Pancreas (tissue), 10 donors: ENCODE measurements at regions not wholly inside any gene's neighbourhood (a gene's known extent, or its start where the extent isn't known, plus 50 kb on each side); places are given as distances from the start of the nearest gene placed in this dataset.

Source experiments
- ATAC-seq, 4 donors: fragments of 200-7000 bp; cut with Tn5 transposase; one replicate each; pipeline versions ENCODE4 v1.8.0 to v1.9.1; 2020; ENCODE audit warnings: mild to moderate bottlenecking in 4 of 4, moderate library complexity in 4 of 4
- DNase-seq, 6 donors: peaks; one replicate each; pipeline ENCODE4 v3.0.0-alpha.2; 2020
- FAIRE-seq: peaks from 2 replicates; lab custom pipeline; 2012; peaks lifted over from hg19 to GRCh38; lab: Jason Lieb, UNC
- H3K27ac ChIP-seq, 4 donors: fragments of 200-600 bp; sonication (generic); 1 replicate in 3 of 4; 2 replicates in 1 of 4; pipeline versions ENCODE4 v1.5.0 to v1.8.0; 2020
- H3K27me3 ChIP-seq, 4 donors: fragments of 200-600 bp; one replicate each; pipeline ENCODE4 v1.8.0; 2021
- H3K36me3 ChIP-seq, 3 donors: fragments of 200-600 bp; sonication (generic) in 1 of 3; one replicate each; pipeline versions ENCODE4 v1.5.0 to v1.8.0; 2020 to 2021
- H3K4me1 ChIP-seq, 3 donors: fragments of 200-600 bp; one replicate each; pipeline ENCODE4 v1.8.0; 2021
- H3K4me3 ChIP-seq, 4 donors: fragments of 200-600 bp; sonication (generic) in 2 of 4; one replicate each; pipeline versions ENCODE4 v1.5.0 to v1.8.0; 2020 to 2021
- H3K9me3 ChIP-seq, 4 donors: fragments of 200-600 bp; one replicate each; pipeline ENCODE4 v1.8.0; 2021
- WGBS, 2 donors: extraction: QIAGEN DNeasy Blood & Tissue Kit; methylation state at CpG; one replicate each; pipeline ENCODE4 v1.1.7; 2013; 5-methylcytosine and 5-hydroxymethylcytosine counted together
- intact Hi-C, 3 donors: fragments of 100-400 bp; cut with DNase I; formaldehyde crosslinking; loops; one replicate each; pipeline versions ENCODE4 v1.11.1 to v1.14.2; 2022
- TF ChIP-seq, protein P1 (sequence below), 4 donors: fragments of 200-600 bp; sonication (generic) in 3 of 4; IDR thresholded peaks; one replicate each; pipeline versions ENCODE4 v1.5.0 to v1.8.0; 2021; ENCODE audit warnings: antibody characterized with exemption in 4 of 4
- donor health status: healthy with polysubstance abuse.
- donor health status: DM: no; HTN: no; CAD: no; lungs with moderate emphysema.
- donor health status: DM: no; HTN: no; CAD: no.
- donor health status: control.
- donor health status: control.
- donor health status: Bipolar disorder and iron deficiency.
- donor health status: DM: yes; HTN: yes; CAD: no.
- donor health status: DM: no; HTN: no; CAD: no.
- donor health status: DM: no; HTN: no; CAD: no.
- donor health status: DM: yes; HTN: yes; CAD: no.

DNA sequence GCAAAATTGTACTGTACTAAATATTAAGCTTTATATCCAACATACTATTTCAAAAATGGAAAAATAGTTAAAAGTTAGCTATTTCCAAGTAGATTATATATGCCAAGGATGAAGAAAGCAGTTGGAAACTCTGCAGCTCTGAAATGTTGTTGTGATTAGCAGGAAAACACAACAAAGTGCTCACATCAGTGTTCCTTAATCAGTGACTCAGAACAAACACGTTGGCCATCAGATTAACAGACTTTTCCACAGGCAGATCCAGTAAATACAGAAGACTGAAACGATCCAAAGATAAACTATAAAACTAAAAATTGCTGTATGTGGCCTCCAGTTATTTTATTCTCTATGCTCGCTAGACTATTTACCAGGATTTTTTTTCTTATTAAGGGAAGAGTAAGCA is 99.6 kb upstream of the SEMA3D start:
- H3K4me3 ChIP-seq = no peak overlapping the region
- WGBS, 2 donors = 15 to 20% methylated on average over 3 of the region's 3 CpGs
- H3K9me3 ChIP-seq = no peaks in the 10 kb centered on the region
- no peaks in the 10 kb centered on the region for H3K36me3 ChIP-seq
- H3K27ac ChIP-seq = no peak overlapping the region
- H3K27me3 ChIP-seq = no peaks in the 10 kb centered on the region
- no peaks in the 10 kb centered on the region for H3K4me1 ChIP-seq
- TF ChIP-seq, protein P1, sequence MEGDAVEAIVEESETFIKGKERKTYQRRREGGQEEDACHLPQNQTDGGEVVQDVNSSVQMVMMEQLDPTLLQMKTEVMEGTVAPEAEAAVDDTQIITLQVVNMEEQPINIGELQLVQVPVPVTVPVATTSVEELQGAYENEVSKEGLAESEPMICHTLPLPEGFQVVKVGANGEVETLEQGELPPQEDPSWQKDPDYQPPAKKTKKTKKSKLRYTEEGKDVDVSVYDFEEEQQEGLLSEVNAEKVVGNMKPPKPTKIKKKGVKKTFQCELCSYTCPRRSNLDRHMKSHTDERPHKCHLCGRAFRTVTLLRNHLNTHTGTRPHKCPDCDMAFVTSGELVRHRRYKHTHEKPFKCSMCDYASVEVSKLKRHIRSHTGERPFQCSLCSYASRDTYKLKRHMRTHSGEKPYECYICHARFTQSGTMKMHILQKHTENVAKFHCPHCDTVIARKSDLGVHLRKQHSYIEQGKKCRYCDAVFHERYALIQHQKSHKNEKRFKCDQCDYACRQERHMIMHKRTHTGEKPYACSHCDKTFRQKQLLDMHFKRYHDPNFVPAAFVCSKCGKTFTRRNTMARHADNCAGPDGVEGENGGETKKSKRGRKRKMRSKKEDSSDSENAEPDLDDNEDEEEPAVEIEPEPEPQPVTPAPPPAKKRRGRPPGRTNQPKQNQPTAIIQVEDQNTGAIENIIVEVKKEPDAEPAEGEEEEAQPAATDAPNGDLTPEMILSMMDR (IDR thresholded peaks at IDR 0.05) = no peak
- no peak for ATAC-seq
- no peak for FAIRE-seq
- no peak for DNase-seq
- intact Hi-C loops = no loop called here

DNA sequence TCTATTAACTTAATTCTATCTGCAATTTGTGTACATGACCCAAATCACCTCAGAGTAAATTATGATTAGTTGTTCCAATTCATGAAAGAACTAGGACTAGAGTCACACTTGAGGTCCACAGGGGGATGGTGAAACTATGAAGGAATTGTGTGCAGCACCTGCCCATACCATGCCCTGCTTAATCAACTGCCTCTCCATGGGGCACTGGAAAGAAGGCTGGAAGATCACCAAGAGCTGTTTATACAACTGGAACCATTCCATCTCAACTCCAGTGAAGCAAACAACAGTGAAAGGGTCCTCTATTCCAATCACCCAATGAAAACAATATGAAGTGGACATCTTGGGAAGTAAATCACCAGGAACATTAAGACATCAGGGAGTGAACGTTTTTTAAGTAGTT is 98.7 kb upstream of the SEMA3D start:
- FAIRE-seq (no peak), ATAC-seq (no peak), DNase-seq (no peak)
- H3K27me3 ChIP-seq = no peaks in the 10 kb centered on the region
- intact Hi-C loops = no loop called here
- no peaks in the 10 kb centered on the region for H3K9me3 ChIP-seq
- WGBS, 2 donors = 14% methylated on average over 1 of the region's 1 CpG
- H3K36me3 ChIP-seq = no peaks in the 10 kb centered on the region
- H3K4me3 ChIP-seq = no peak overlapping the region
- TF ChIP-seq, protein P1 (IDR thresholded peaks at IDR 0.05) = no peak
- no peaks in the 10 kb centered on the region for H3K4me1 ChIP-seq
- no peak overlapping the region for H3K27ac ChIP-seq

DNA sequence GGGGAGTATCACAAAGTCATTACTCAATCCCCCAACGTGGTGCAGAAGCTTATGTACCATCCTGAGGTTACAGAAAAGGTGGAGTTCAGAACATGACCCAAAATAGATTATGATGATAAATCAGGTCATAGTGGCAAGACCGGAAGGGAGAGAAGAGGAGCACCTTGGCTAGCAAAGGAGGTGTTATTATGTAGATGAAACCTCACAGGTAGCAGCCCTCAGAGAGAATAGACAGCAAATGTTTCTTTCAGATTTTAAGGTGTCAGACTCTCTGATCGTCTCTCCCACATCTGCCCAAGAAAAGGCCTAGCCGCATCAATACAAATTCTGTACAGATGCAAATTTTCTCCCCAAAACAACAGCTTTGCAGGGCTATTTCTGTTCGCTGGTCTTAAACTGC is 88.3 kb upstream of the SEMA3D start:
- DNase-seq = no peak
- H3K36me3 ChIP-seq = no peaks in the 10 kb centered on the region
- no peak overlapping the region for H3K27ac ChIP-seq
- no peaks in the 10 kb centered on the region for H3K27me3 ChIP-seq
- FAIRE-seq = no peak
- no peak for ATAC-seq
- H3K4me1 ChIP-seq = no peaks in the 10 kb centered on the region
- TF ChIP-seq, protein P1 (IDR thresholded peaks at IDR 0.05) = no peak
- H3K9me3 ChIP-seq = no peaks in the 10 kb centered on the region
- H3K4me3 ChIP-seq = no peak overlapping the region
- intact Hi-C loops = no loop called here
- 58 to 65% methylated on average over 5 of the region's 5 CpGs for WGBS, 2 donors

DNA sequence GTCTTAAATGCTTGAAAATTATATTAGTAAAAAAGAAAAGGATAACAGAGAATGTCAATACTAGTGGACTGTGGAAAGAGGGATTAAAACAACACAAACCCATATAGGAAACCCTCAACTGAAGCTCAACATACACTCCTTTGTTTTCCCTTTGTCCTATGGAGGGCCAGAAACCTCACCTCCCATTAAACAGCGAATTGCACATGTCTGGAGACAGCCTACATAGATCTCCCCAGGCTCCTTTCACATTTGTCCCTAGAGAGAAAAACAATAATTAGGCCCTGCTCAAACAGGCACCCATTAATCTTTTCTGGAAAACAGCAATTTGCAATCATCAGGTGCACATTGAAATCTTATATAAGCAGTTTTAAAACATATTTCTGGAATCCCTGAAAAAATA is 87.6 kb upstream of the SEMA3D start:
- H3K9me3 ChIP-seq = no peaks in the 10 kb centered on the region
- intact Hi-C loops = no loop called here
- 33 to 38% methylated on average over 1 of the region's 1 CpG for WGBS, 2 donors

DNA sequence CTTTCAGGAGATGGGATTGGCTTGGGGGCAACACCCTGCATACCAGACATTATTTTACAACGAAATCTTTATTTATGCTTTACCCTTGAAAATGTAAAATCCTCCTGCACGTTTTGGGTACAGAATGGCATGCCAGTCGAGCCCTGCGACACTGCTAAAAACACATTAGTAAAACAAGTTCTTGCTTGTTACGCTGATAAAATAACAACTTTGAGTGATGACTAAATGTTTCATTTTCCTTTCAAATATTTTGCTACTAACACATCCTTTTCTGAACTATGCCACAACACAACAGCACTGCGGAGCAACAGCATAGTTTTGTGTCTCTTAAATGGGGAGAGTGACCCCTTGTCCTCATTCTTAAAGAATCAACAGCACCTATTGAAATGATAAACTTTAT is 76.0 kb upstream of the SEMA3D start:
- 43 to 45% methylated on average over 6 of the region's 6 CpGs for WGBS, 2 donors
- no peak for ATAC-seq

More for the DNA sequence above, 87.6 kb upstream of the SEMA3D start:
- ATAC-seq (no peak), DNase-seq (no peak), FAIRE-seq (no peak)
- Histone ChIP-seq H3K27ac (no peak overlapping the region), H3K36me3 (no peaks in the 10 kb centered on the region), H3K4me1 (no peaks in the 10 kb centered on the region), H3K27me3 (no peaks in the 10 kb centered on the region), H3K4me3 (no peak overlapping the region)
- TF ChIP-seq, protein P1 (IDR thresholded peaks at IDR 0.05) = no peak

More for the DNA sequence above, 76.0 kb upstream of the SEMA3D start:
- no peak overlapping the region for H3K27ac ChIP-seq
- TF ChIP-seq, protein P1 (IDR thresholded peaks at IDR 0.05) = no peak
- H3K27me3 ChIP-seq = no peaks in the 10 kb centered on the region
- intact Hi-C loops = no loop called here
- no peaks in the 10 kb centered on the region for H3K4me1 ChIP-seq
- no peaks in the 10 kb centered on the region for H3K36me3 ChIP-seq
- H3K9me3 ChIP-seq = no peaks in the 10 kb centered on the region
- no peak overlapping the region for H3K4me3 ChIP-seq
- no peak for FAIRE-seq
- no peak for DNase-seq
